ENCODE measurements at regions not wholly inside any gene's neighbourhood (a gene's known extent, or its start where the extent isn't known, plus 50 kb on each side); places are given as distances from the start of the nearest gene placed in this dataset.
"Not testable (repeated sequence)": the region's sequence is repeated elsewhere in the genome, so short reads cannot be mapped to it uniquely, and the experiment has no call there.

DNA sequence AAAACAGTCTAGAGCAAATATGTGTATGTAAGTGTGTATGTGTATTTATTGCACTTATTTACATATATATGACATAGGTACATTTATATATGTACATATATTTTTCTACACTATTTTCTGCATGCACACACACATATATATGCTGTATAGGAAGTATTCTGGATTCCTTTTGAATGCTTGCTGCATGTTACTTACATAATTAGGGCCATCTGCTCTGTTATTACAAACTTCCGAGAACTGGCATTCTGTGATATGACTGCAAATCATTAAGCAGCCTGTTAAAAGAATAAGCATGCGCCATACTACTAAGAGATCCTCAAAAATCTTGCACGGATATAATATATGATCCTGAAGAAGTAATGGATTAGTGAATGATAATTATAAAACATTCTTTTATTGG lies 1157.6 kb upstream of the TENM3 start:
- DNase-seq (ENCODE audit: low read depth) = no peak
- TF ChIP-seq, protein P1, sequence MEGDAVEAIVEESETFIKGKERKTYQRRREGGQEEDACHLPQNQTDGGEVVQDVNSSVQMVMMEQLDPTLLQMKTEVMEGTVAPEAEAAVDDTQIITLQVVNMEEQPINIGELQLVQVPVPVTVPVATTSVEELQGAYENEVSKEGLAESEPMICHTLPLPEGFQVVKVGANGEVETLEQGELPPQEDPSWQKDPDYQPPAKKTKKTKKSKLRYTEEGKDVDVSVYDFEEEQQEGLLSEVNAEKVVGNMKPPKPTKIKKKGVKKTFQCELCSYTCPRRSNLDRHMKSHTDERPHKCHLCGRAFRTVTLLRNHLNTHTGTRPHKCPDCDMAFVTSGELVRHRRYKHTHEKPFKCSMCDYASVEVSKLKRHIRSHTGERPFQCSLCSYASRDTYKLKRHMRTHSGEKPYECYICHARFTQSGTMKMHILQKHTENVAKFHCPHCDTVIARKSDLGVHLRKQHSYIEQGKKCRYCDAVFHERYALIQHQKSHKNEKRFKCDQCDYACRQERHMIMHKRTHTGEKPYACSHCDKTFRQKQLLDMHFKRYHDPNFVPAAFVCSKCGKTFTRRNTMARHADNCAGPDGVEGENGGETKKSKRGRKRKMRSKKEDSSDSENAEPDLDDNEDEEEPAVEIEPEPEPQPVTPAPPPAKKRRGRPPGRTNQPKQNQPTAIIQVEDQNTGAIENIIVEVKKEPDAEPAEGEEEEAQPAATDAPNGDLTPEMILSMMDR (IDR thresholded peaks at IDR 0.05; ENCODE audit: insufficient read depth, low read depth, low read length) = no peak
- H3K4me3 ChIP-seq (ENCODE audit: low read depth, low read length) = no peak overlapping the region

DNA sequence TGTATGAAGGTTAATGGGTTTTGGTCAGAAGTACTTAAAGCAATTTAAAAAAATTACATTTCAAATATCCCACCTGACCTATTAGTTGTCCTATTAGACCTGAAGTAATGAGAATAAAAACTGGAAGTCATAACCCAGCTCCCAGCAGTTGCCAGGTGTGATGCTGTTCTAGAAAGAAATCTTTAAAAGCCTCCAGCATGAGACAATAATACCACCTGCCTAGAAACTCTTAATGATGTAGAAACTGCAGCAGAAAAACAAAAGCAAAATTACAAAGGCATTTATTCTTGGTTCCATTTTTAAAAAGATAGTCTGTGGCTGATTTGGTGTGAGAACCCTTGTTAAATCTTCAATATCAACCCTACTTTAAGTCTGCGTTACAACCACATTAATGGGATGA lies 1137.7 kb upstream of the TENM3 start:
- H3K4me3 ChIP-seq (ENCODE audit: low read depth, low read length) = no peak overlapping the region
- TF ChIP-seq, protein P1 (IDR thresholded peaks at IDR 0.05; ENCODE audit: insufficient read depth, low read depth, low read length) = no peak
- DNase-seq (ENCODE audit: low read depth) = no peak

DNA sequence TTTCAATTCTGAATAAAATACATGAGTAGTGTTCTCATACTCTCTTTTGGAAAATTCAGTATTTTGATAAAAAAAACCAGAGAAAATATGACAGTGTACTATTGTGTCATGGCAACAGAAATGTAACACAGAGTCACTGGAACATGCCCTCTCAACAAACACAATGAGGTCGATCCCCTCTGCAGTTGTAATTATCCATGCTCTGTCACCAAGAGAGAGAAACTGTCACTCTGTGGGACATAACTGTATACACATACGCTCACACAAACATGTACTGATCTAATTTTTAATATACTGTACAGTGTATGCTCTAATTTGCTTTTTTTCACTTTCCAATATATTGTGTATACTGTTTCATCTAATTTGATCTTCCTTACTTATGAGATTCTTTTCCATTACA lies 1136.8 kb upstream of the TENM3 start:
- DNase-seq (ENCODE audit: low read depth) = no peak
- H3K4me3 ChIP-seq (ENCODE audit: low read depth, low read length) = no peak overlapping the region
- TF ChIP-seq, protein P1 (IDR thresholded peaks at IDR 0.05; ENCODE audit: insufficient read depth, low read depth, low read length) = no peak

DNA sequence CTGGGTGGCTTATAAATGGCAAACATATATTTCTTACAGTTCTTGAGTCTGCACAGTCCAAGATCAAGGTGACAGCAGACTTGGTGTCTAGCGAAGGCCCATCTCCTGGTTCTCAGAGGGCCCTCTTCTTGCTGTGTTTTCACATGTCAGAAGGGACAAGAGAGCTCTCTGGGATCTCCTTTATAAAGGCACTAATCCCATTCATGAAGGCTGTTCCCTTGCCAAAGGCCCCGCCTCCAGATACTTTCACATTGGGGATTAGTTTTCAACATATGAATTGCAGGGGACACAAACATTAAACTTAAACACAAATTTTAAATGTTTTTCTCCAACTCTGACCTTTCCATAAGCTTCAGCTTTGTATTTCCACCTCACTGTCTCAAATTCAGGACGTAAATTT lies 1135.0 kb upstream of the TENM3 start:
- no peak for DNase-seq (ENCODE audit: low read depth)
- no peak overlapping the region for H3K4me3 ChIP-seq (ENCODE audit: low read depth, low read length)
- TF ChIP-seq, protein P1 (IDR thresholded peaks at IDR 0.05; ENCODE audit: insufficient read depth, low read depth, low read length) = no peak

DNA sequence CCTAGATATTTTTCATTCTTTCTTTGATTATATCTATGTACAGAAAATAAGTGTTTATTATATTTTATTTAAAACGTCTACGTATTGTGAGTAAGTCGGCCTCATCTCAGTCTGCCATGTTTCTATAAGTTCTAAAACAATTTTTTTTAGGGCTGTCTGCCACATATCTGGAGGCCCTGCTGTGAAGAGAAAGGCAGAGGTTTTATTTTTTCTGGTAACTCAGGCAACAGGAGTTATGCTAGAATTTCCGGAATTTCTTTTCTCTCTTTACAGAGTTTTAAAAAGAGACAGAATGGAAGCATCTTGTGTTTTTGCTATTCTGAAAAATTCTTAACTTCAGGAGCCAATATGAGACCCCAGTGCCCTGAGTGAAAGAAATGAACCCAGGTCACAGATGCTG lies 1124.0 kb upstream of the TENM3 start:
- TF ChIP-seq, protein P1 (IDR thresholded peaks at IDR 0.05; ENCODE audit: insufficient read depth, low read depth, low read length) = no peak
- DNase-seq (ENCODE audit: low read depth) = no peak

DNA sequence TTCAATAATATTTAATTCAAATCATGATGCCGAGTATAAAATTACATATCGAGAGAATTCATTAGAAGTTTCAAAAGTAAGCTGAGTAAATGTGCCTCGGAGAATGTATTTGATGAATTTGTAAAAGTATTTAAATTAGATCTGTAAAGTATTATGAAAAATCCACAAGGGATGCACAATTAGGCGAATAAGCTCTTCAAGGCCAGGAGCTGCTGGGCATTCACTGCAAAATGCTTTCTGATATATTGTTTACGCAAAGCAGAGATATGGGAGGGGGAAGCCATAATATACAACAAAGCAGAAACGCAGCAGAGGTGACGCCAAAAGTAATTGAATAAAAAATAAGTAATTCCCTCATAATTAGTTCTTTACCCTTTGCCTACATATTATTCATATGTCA lies 1121.5 kb upstream of the TENM3 start:
- TF ChIP-seq, protein P1 (IDR thresholded peaks at IDR 0.05; ENCODE audit: insufficient read depth, low read depth, low read length) = no peak
- H3K4me3 ChIP-seq (ENCODE audit: low read depth, low read length) = no peak overlapping the region
- no peak for DNase-seq (ENCODE audit: low read depth)

More for the DNA sequence above, 1124.0 kb upstream of the TENM3 start:
- H3K4me3 ChIP-seq (ENCODE audit: low read depth, low read length) = no peak overlapping the region

DNA sequence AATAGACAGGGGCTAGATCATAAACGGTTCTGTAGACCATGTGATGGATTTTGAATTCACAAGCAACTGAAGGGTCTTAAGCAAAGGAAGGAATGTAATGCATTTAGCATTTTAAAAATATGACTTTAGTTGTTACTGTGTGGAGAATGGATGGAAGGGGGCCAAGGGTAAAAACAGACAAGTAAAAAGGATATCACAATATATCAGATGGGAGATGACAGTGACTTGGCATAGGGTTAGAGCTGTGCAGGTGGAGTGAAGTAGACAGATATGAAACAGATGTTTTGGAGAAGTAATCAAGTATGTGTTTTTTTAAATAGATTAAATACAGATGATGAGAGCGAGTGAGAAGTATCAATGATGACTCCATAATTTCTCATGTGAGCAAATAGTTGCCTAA lies 1116.0 kb upstream of the TENM3 start:
- no peak overlapping the region for H3K4me3 ChIP-seq (ENCODE audit: low read depth, low read length)
- DNase-seq (ENCODE audit: low read depth) = no peak
- TF ChIP-seq, protein P1 (IDR thresholded peaks at IDR 0.05; ENCODE audit: insufficient read depth, low read depth, low read length) = no peak

DNA sequence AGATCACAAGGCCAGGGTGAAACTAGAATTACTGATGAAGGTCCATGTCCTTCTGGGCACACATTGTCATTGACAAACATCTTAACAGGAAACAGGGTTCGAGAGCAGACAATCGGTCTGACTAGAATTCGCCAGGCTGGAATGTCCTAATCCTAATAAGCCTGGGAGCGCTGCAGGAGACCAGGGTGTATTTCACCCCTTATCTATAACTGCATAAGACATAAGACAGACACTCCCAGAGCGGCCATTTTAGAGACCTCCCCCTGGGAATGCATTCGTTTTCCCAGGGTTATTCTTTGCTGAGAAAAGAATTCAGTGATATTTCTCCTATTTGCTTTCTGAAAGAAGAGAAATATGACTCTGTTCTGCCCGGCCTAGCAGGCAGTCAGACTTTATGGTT lies 1112.9 kb upstream of the TENM3 start:
- not testable (repeated sequence) for DNase-seq (ENCODE audit: low read depth); H3K4me3 ChIP-seq (ENCODE audit: low read depth, low read length)
